ENCODE measurements at regions not wholly inside any gene's neighbourhood (a gene's known extent, or its start where the extent isn't known, plus 50 kb on each side); places are given as distances from the start of the nearest gene placed in this dataset.

- TF ChIP-seq POLR2AphosphoS5 (IDR thresholded peaks at IDR 0.05; ENCODE audit: low read depth, low read length) (no peak), FOXP2 (optimal IDR thresholded peaks at IDR 0.05; ENCODE audit: borderline replicate concordance, extremely low read depth, extremely low read length, insufficient read depth) (no peak), TAF1 (IDR thresholded peaks at IDR 0.05; ENCODE audit: borderline replicate concordance, insufficient read depth, low read length) (no peak)
Observed at GRCh38 chr16:86889974-86890373, 311.6 kb downstream of the FOXL1 start.

GRCh38 chr16:86891121-86891520 is 312.8 kb downstream of the FOXL1 start:
- TF ChIP-seq FOXP2 (optimal IDR thresholded peaks at IDR 0.05; ENCODE audit: borderline replicate concordance, extremely low read depth, extremely low read length, insufficient read depth) (no peak), SIN3A (IDR thresholded peaks at IDR 0.05; ENCODE audit: borderline replicate concordance, insufficient read depth, low read length) (no peak), POLR2AphosphoS5 (IDR thresholded peaks at IDR 0.05; ENCODE audit: low read depth, low read length) (no peak), TAF1 (IDR thresholded peaks at IDR 0.05; ENCODE audit: borderline replicate concordance, insufficient read depth, low read length) (no peak), REST (IDR thresholded peaks at IDR 0.05; ENCODE audit: insufficient read depth in 1 of 2, low read depth in 2 of 2, low read length in 2 of 2) (no peak)

- TF ChIP-seq FOXP2 (optimal IDR thresholded peaks at IDR 0.05; ENCODE audit: borderline replicate concordance, extremely low read depth, extremely low read length, insufficient read depth) (no peak), REST (IDR thresholded peaks at IDR 0.05; ENCODE audit: insufficient read depth in 1 of 2, low read depth in 2 of 2, low read length in 2 of 2) (no peak), TAF1 (IDR thresholded peaks at IDR 0.05; ENCODE audit: borderline replicate concordance, insufficient read depth, low read length) (no peak), POLR2AphosphoS5 (IDR thresholded peaks at IDR 0.05; ENCODE audit: low read depth, low read length) (no peak), SIN3A (IDR thresholded peaks at IDR 0.05; ENCODE audit: borderline replicate concordance, insufficient read depth, low read length) (no peak)
Observed at GRCh38 chr16:86891631-86892030, 313.3 kb downstream of the FOXL1 start.

GRCh38 chr16:86892509-86892908 is 314.2 kb downstream of the FOXL1 start:
- TF ChIP-seq POLR2AphosphoS5 (IDR thresholded peaks at IDR 0.05; ENCODE audit: low read depth, low read length) (no peak), SIN3A (IDR thresholded peaks at IDR 0.05; ENCODE audit: borderline replicate concordance, insufficient read depth, low read length) (0 out of 2 replicates have a peak, but pooled peaks have one; percentile 23)

- no peak for TF ChIP-seq SIN3A (IDR thresholded peaks at IDR 0.05; ENCODE audit: borderline replicate concordance, insufficient read depth, low read length)
- no peak for TF ChIP-seq FOXP2 (optimal IDR thresholded peaks at IDR 0.05; ENCODE audit: borderline replicate concordance, extremely low read depth, extremely low read length, insufficient read depth)
- no peak for TF ChIP-seq TAF1 (IDR thresholded peaks at IDR 0.05; ENCODE audit: borderline replicate concordance, insufficient read depth, low read length)
- no peak for TF ChIP-seq POLR2AphosphoS5 (IDR thresholded peaks at IDR 0.05; ENCODE audit: low read depth, low read length)
- TF ChIP-seq REST (IDR thresholded peaks at IDR 0.05; ENCODE audit: insufficient read depth in 1 of 2, low read depth in 2 of 2, low read length in 2 of 2), result no peak
Observed at GRCh38 chr16:86893506-86893905, 315.2 kb downstream of the FOXL1 start.

- no peak for TF ChIP-seq TAF1 (IDR thresholded peaks at IDR 0.05; ENCODE audit: borderline replicate concordance, insufficient read depth, low read length)
- TF ChIP-seq REST (IDR thresholded peaks at IDR 0.05; ENCODE audit: insufficient read depth in 1 of 2, low read depth in 2 of 2, low read length in 2 of 2), result no peak
- TF ChIP-seq FOXP2 (optimal IDR thresholded peaks at IDR 0.05; ENCODE audit: borderline replicate concordance, extremely low read depth, extremely low read length, insufficient read depth), result no peak
- TF ChIP-seq SIN3A (IDR thresholded peaks at IDR 0.05; ENCODE audit: borderline replicate concordance, insufficient read depth, low read length), result no peak
- TF ChIP-seq POLR2AphosphoS5 (IDR thresholded peaks at IDR 0.05; ENCODE audit: low read depth, low read length), result no peak
Observed at GRCh38 chr16:86894029-86894567, 315.7 kb downstream of the FOXL1 start.
